ENCODE measurements at regions not wholly inside any gene's neighbourhood (a gene's known extent, or its start where the extent isn't known, plus 50 kb on each side); places are given as distances from the start of the nearest gene placed in this dataset.

- H3K4me3 ChIP-seq (ENCODE audit: low read depth, low read length) = no peak overlapping the region
- no peak for DNase-seq (ENCODE audit: low read depth)
- TF ChIP-seq CTCF (IDR thresholded peaks at IDR 0.05; ENCODE audit: low read depth, low read length, missing control alignments) = no peak
Observed at GRCh38 chr3:124298951-124299350, 307.0 kb upstream of the ROPN1 start.

- H3K4me3 ChIP-seq (ENCODE audit: low read depth, low read length) = no peak overlapping the region
- TF ChIP-seq CTCF (IDR thresholded peaks at IDR 0.05; ENCODE audit: low read depth, low read length, missing control alignments) = no peak
- DNase-seq (ENCODE audit: low read depth) = no peak
Observed at GRCh38 chr3:124299831-124300230, 307.9 kb upstream of the ROPN1 start.

GRCh38 chr3:124300416-124300815, 308.5 kb upstream of the ROPN1 start:
- no peak for TF ChIP-seq CTCF (IDR thresholded peaks at IDR 0.05; ENCODE audit: low read depth, low read length, missing control alignments)
- DNase-seq (ENCODE audit: low read depth) = no peak
- no peak overlapping the region for H3K4me3 ChIP-seq (ENCODE audit: low read depth, low read length)

GRCh38 chr3:124303305-124303910, 311.5 kb upstream of the ROPN1 start:
- no peak for DNase-seq (ENCODE audit: low read depth)
- TF ChIP-seq CTCF (IDR thresholded peaks at IDR 0.05; ENCODE audit: low read depth, low read length, missing control alignments) = no peak
- H3K4me3 ChIP-seq (ENCODE audit: low read depth, low read length) = no peak overlapping the region

GRCh38 chr3:124306665-124307064, 314.7 kb upstream of the ROPN1 start:
- no peak for DNase-seq (ENCODE audit: low read depth)
- no peak overlapping the region for H3K4me3 ChIP-seq (ENCODE audit: low read depth, low read length)
- no peak for TF ChIP-seq CTCF (IDR thresholded peaks at IDR 0.05; ENCODE audit: low read depth, low read length, missing control alignments)

GRCh38 chr3:124313621-124314020, 321.7 kb upstream of the ROPN1 start:
- no peak for TF ChIP-seq CTCF (IDR thresholded peaks at IDR 0.05; ENCODE audit: low read depth, low read length, missing control alignments)
- DNase-seq (ENCODE audit: low read depth) = no peak
- no peak overlapping the region for H3K4me3 ChIP-seq (ENCODE audit: low read depth, low read length)

All from GM12864 (cell line).